ENCODE measurements at regions not wholly inside any gene's neighbourhood (a gene's known extent, or its start where the extent isn't known, plus 50 kb on each side); places are given as distances from the start of the nearest gene placed in this dataset.

GRCh38 chr11:39668640-39669039 lies 1790.8 kb downstream of the LRRC4C start:
- intact Hi-C loops (cut with micrococcal nuclease) = no loop called here
- DNase-seq (no peak), ATAC-seq (ENCODE audit: low read depth) (no peak)
- CTCF ChIA-PET = no interaction called here
- POLR2A ChIA-PET = no interaction called here
- Mint-ChIP-seq H3K36me3 (ENCODE audit: low read depth) (no peaks in the 10 kb centered on the region), H3K4me1 (no peaks in the 10 kb centered on the region), H3K9me3 (peaks cover 6% of the 10 kb centered on the region), H3K27ac (no peak overlapping the region), H3K27me3 (no peaks in the 10 kb centered on the region), H3K4me3 (no peak overlapping the region)
- TF ChIP-seq CTCF (IDR thresholded peaks at IDR 0.05) = no peak

- Mint-ChIP-seq H3K9me3 (peaks cover 7% of the 10 kb centered on the region), H3K27me3 (no peaks in the 10 kb centered on the region), H3K36me3 (ENCODE audit: low read depth) (no peaks in the 10 kb centered on the region), H3K4me1 (no peaks in the 10 kb centered on the region), H3K27ac (no peak overlapping the region), H3K4me3 (no peak overlapping the region)
- ChIA-PET POLR2A (no interaction called here), CTCF (no interaction called here)
- intact Hi-C loops (cut with micrococcal nuclease) = no loop called here
- ATAC-seq (ENCODE audit: low read depth) = no peak
- DNase-seq = no peak
- TF ChIP-seq CTCF (IDR thresholded peaks at IDR 0.05) = no peak
These were observed 1795.4 kb downstream of the LRRC4C start for GRCh38 chr11:39664023-39664422.

- TF ChIP-seq CTCF (IDR thresholded peaks at IDR 0.05) = no peak
- intact Hi-C loops (cut with micrococcal nuclease) = no loop called here
- ATAC-seq (ENCODE audit: low read depth) = no peak
- H3K4me1 Mint-ChIP-seq = no peaks in the 10 kb centered on the region
- CTCF ChIA-PET = no interaction called here
- peaks cover 4% of the 10 kb centered on the region for H3K9me3 Mint-ChIP-seq
- H3K27me3 Mint-ChIP-seq = no peaks in the 10 kb centered on the region
- H3K36me3 Mint-ChIP-seq (ENCODE audit: low read depth) = no peaks in the 10 kb centered on the region
- DNase-seq = no peak
- H3K4me3 Mint-ChIP-seq = no peak overlapping the region
- no peak overlapping the region for H3K27ac Mint-ChIP-seq
- POLR2A ChIA-PET = no interaction called here
These were observed 1797.6 kb downstream of the LRRC4C start for GRCh38 chr11:39661890-39662289.

GRCh38 chr11:39651857-39652461 lies 1807.5 kb downstream of the LRRC4C start:
- TF ChIP-seq CTCF (IDR thresholded peaks at IDR 0.05) = no peak

GRCh38 chr11:39641751-39642150 lies 1817.7 kb downstream of the LRRC4C start:
- no peak for DNase-seq
- peaks cover 20% of the 10 kb centered on the region for H3K9me3 Mint-ChIP-seq
- TF ChIP-seq CTCF (IDR thresholded peaks at IDR 0.05) = no peak
- H3K4me3 Mint-ChIP-seq = no peak overlapping the region
- no peaks in the 10 kb centered on the region for H3K4me1 Mint-ChIP-seq
- intact Hi-C loops (cut with micrococcal nuclease) = no loop called here
- ChIA-PET CTCF (no interaction called here), POLR2A (no interaction called here)
- H3K27ac Mint-ChIP-seq = no peak overlapping the region
- ATAC-seq (ENCODE audit: low read depth) = no peak
- no peaks in the 10 kb centered on the region for H3K36me3 Mint-ChIP-seq (ENCODE audit: low read depth)
- H3K27me3 Mint-ChIP-seq = no peaks in the 10 kb centered on the region

More at GRCh38 chr11:39651857-39652461, 1807.5 kb downstream of the LRRC4C start:
- no peak for DNase-seq
- Mint-ChIP-seq H3K9me3 (peaks cover 8% of the 10 kb centered on the region), H3K4me3 (no peak overlapping the region), H3K36me3 (ENCODE audit: low read depth) (no peaks in the 10 kb centered on the region), H3K27ac (no peak overlapping the region), H3K27me3 (no peaks in the 10 kb centered on the region), H3K4me1 (no peaks in the 10 kb centered on the region)
- POLR2A ChIA-PET = no interaction called here
- intact Hi-C loops (cut with micrococcal nuclease) = no loop called here
- CTCF ChIA-PET = no interaction called here
- ATAC-seq (ENCODE audit: low read depth) = no peak

Data from activated B cell treated with CpG ODN at 0.5 μM for 24 hours (primary cell).